Sigmoid colon (tissue), 6 donors: ENCODE measurements at regions not wholly inside any gene's neighbourhood (a gene's known extent, or its start where the extent isn't known, plus 50 kb on each side); places are given as distances from the start of the nearest gene placed in this dataset.

ENCODE experiments used
- DNase-seq: peaks from one replicate; pipeline ENCODE4 v3.0.0-alpha.2; 2019
- H3K27ac ChIP-seq, 4 donors: fragments of 200-600 bp; sonication (generic); one replicate each; pipeline ENCODE4 v1.5.1; 2016 to 2019; ENCODE audit warnings: mild to moderate bottlenecking in 1 of 4
- H3K27me3 ChIP-seq, 3 donors: fragments of 200-600 bp; sonication (generic); one replicate each; pipeline ENCODE4 v1.5.1; 2019; ENCODE audit warnings: mild to moderate bottlenecking in 1 of 3
- H3K36me3 ChIP-seq, 4 donors: fragments of 200-600 bp; sonication (generic); one replicate each; pipeline ENCODE4 v1.5.1; 2016 to 2019
- H3K4me1 ChIP-seq, 4 donors: fragments of 200-600 bp; sonication (generic); one replicate each; pipeline ENCODE4 v1.5.1; 2017 to 2019
- H3K4me3 ChIP-seq, 4 donors: fragments of 200-600 bp; sonication (generic); one replicate each; pipeline ENCODE4 v1.5.1; 2017 to 2019; ENCODE audit warnings: mild to moderate bottlenecking in 2 of 4, moderate library complexity in 1 of 4
- H3K9me3 ChIP-seq, 4 donors: fragments of 200-600 bp in 3 of 4; sonication (generic) in 3 of 4; one replicate each; pipeline versions ENCODE4 v1.5.1 to v1.6.1; 2013 to 2019
- CTCF ChIP-seq, 4 experiments: fragments of 450-650 bp in 3 of 4; fragments of 200-600 bp in 1 of 4; IDR thresholded peaks; one replicate each; pipeline ENCODE4 v1.5.1; 2016 to 2019; ENCODE audit warnings: antibody characterized with exemption in 4 of 4, mild to moderate bottlenecking in 3 of 4, moderate library complexity in 2 of 4
- EP300 ChIP-seq, 4 donors: sonication (generic); formaldehyde crosslinking; IDR thresholded peaks; one replicate each; pipeline ENCODE4 v1.6.1; 2017; ENCODE audit warnings: antibody characterized with exemption in 4 of 4
- POLR2A ChIP-seq, 2 donors: fragments of 450-650 bp; IDR thresholded peaks; one replicate each; pipeline ENCODE4 v1.6.1; 2016; ENCODE audit warnings: antibody characterized with exemption in 2 of 2, mild to moderate bottlenecking in 2 of 2, moderate library complexity in 2 of 2
- POLR2AphosphoS5 ChIP-seq, 4 donors: sonication (generic); formaldehyde crosslinking; IDR thresholded peaks; one replicate each; pipeline ENCODE4 v1.6.1; 2017; ENCODE audit warnings: antibody characterized with exemption in 4 of 4
- WGBS, 2 donors: extraction: QIAGEN DNeasy Blood & Tissue Kit; methylation state at CpG; one replicate each; pipeline ENCODE4 v1.1.7; 2013; 5-methylcytosine and 5-hydroxymethylcytosine counted together
- intact Hi-C: fragments of 100-400 bp; cut with DNase I; formaldehyde crosslinking; loops from one replicate; pipeline ENCODE4 v1.15.1; 2023
- donor health status: healthy with polysubstance abuse.
- donor health status: healthy.

GRCh38 chr2:60313470-60314172 lies 239.8 kb downstream of the BCL11A start:
- Histone ChIP-seq H3K4me1 (peaks cover 0 to 2% (median 0%) of the 10 kb centered on the region in 4 donors), H3K4me3 (no peak overlapping the region), H3K9me3 (no peaks in the 10 kb centered on the region), H3K27ac (no peak overlapping the region), H3K27me3 (no peaks in the 10 kb centered on the region), H3K36me3 (no peaks in the 10 kb centered on the region)
- TF ChIP-seq EP300 (IDR thresholded peaks at IDR 0.05) (no peak), POLR2A (IDR thresholded peaks at IDR 0.05) (no peak), POLR2AphosphoS5 (IDR thresholded peaks at IDR 0.05) (no peak), CTCF (IDR thresholded peaks at IDR 0.05) (no peak)
- intact Hi-C loops: no loop called here
- 85 to 91% methylated on average over 3 of the region's 3 CpGs for whole genome bisulfite sequencing, 2 donors
- no peak for DNase-seq

DNA sequence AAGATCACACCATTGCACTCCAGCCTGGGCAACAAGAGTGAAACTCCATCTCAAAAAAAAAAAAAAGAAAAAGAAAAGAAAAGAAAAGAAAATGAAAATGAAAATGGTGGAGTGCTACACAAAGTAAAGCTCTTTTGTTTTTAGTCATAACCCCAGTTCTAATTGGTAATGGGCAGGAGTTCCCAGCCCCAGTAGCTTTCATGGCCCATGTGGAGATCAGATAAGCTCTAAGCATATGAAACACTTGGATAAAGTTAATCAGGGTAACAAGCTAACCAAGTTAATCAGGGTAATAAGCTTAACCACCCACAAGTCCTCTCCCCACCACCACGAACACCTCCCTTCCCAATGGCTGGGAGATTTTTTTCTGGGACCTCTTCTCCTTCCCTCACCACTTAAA lies 240.8 kb downstream of the BCL11A start:
- Histone ChIP-seq H3K36me3 (no peaks in the 10 kb centered on the region), H3K27ac (no peak overlapping the region), H3K9me3 (no peaks in the 10 kb centered on the region), H3K4me3 (no peak overlapping the region), H3K4me1 (no peaks in the 10 kb centered on the region), H3K27me3 (no peaks in the 10 kb centered on the region)
- intact Hi-C loops: no loop called here
- DNase-seq: no peak
- TF ChIP-seq CTCF (IDR thresholded peaks at IDR 0.05) (no peak), POLR2A (IDR thresholded peaks at IDR 0.05) (no peak), POLR2AphosphoS5 (IDR thresholded peaks at IDR 0.05) (no peak), EP300 (IDR thresholded peaks at IDR 0.05) (no peak)
- WGBS, 2 donors: 92 to 95% methylated on average over 1 of the region's 1 CpG

DNA sequence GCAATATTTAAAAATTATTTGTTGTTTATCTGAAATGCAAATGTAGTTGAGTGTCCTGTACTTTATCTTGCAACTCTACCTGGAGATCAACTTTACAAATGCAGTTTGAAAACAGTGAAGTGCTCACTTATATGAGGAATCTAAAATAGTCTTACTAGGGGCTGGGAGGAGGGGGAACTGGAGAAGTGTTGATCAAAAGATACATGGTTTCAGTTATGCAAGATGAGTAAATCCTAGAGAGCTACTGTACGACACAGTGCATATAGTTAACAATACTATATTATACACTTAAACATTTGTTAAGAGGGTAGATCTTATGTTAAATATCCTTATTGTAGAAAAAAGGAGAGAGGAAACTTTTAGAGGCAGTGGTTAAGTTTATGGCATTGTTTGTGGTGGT lies 241.9 kb downstream of the BCL11A start:
- no peak for DNase-seq
- no peaks in the 10 kb centered on the region for H3K27me3 ChIP-seq
- no peak overlapping the region for H3K4me3 ChIP-seq
- no peaks in the 10 kb centered on the region for H3K9me3 ChIP-seq
- TF ChIP-seq POLR2A (IDR thresholded peaks at IDR 0.05) (no peak), CTCF (IDR thresholded peaks at IDR 0.05) (no peak), EP300 (IDR thresholded peaks at IDR 0.05) (no peak), POLR2AphosphoS5 (IDR thresholded peaks at IDR 0.05) (no peak)
- intact Hi-C loops: no loop called here
- WGBS, 2 donors: 59 to 92% methylated on average over 1 of the region's 1 CpG
- no peaks in the 10 kb centered on the region for H3K36me3 ChIP-seq
- H3K4me1 ChIP-seq: peaks cover 0 to 7% (median 6%) of the 10 kb centered on the region in 4 donors
- no peak overlapping the region for H3K27ac ChIP-seq

- TF ChIP-seq POLR2AphosphoS5 (IDR thresholded peaks at IDR 0.05): no peak
- no peak for TF ChIP-seq POLR2A (IDR thresholded peaks at IDR 0.05)
- TF ChIP-seq EP300 (IDR thresholded peaks at IDR 0.05): no peak
- no peak for TF ChIP-seq CTCF (IDR thresholded peaks at IDR 0.05)
Observed at GRCh38 chr2:60309941-60310660, 243.4 kb downstream of the BCL11A start.

More at GRCh38 chr2:60309941-60310660, 243.4 kb downstream of the BCL11A start:
- intact Hi-C loops: no loop called here
- Histone ChIP-seq H3K27ac (no peak overlapping the region), H3K27me3 (no peaks in the 10 kb centered on the region), H3K36me3 (no peaks in the 10 kb centered on the region), H3K4me1 (peaks cover 0 to 16% (median 13%) of the 10 kb centered on the region in 4 donors), H3K4me3 (no peak overlapping the region), H3K9me3 (no peaks in the 10 kb centered on the region)
- 89 to 91% methylated on average over 5 of the region's 5 CpGs for WGBS, 2 donors
- DNase-seq: no peak
